HG02852 (cell line): ENCODE measurements at regions not wholly inside any gene's neighbourhood (a gene's known extent, or its start where the extent isn't known, plus 50 kb on each side); places are given as distances from the start of the nearest gene placed in this dataset.

Source experiments
- ATAC-seq: cut with Tn5 transposase; IDR thresholded peaks from one replicate; pipeline ENCODE4 v1.9.1; 2021; ENCODE audit warnings: mild to moderate bottlenecking, moderate library complexity; ENCODE audit not compliant: unreplicated experiment

- ATAC-seq: no peak
These were observed 276.3 kb upstream of the ZNF717 start for GRCh38 chr3:76061654-76062053.

- no peak for ATAC-seq
These were observed 277.7 kb upstream of the ZNF717 start for GRCh38 chr3:76063019-76063418.

GRCh38 chr3:76063811-76064210 is 278.5 kb upstream of the ZNF717 start:
- ATAC-seq: no peak

- no peak for ATAC-seq
These were observed 280.6 kb upstream of the ZNF717 start for GRCh38 chr3:76065964-76066363.

- no peak for ATAC-seq
These were observed 292.8 kb upstream of the ZNF717 start for GRCh38 chr3:76078101-76078500.

GRCh38 chr3:76083992-76084391 is 298.6 kb upstream of the ZNF717 start:
- no peak for ATAC-seq

- ATAC-seq: no peak
These were observed 310.7 kb upstream of the ZNF717 start for GRCh38 chr3:76096036-76096435.

GRCh38 chr3:76096836-76097588 is 311.7 kb upstream of the ZNF717 start:
- no peak for ATAC-seq

GRCh38 chr3:76097589-76097969 is 312.2 kb upstream of the ZNF717 start:
- ATAC-seq: no peak

GRCh38 chr3:76099956-76100355 is 314.6 kb upstream of the ZNF717 start:
- ATAC-seq: no peak

- no peak for ATAC-seq
These were observed 322.7 kb upstream of the ZNF717 start for GRCh38 chr3:76107935-76108570.

GRCh38 chr3:76111808-76112207 is 326.5 kb upstream of the ZNF717 start:
- no peak for ATAC-seq

GRCh38 chr3:76122007-76122406 is 336.7 kb upstream of the ZNF717 start:
- no peak for ATAC-seq

GRCh38 chr3:76129441-76129840 is 344.1 kb upstream of the ZNF717 start:
- ATAC-seq: no peak

GRCh38 chr3:76131396-76132153 is 346.2 kb upstream of the ZNF717 start:
- no peak for ATAC-seq

GRCh38 chr3:76132154-76132470 is 346.8 kb upstream of the ZNF717 start:
- ATAC-seq: no peak

- ATAC-seq: no peak
These were observed 348.8 kb upstream of the ZNF717 start for GRCh38 chr3:76134166-76134565.

GRCh38 chr3:76138921-76139320 is 353.6 kb upstream of the ZNF717 start:
- no peak for ATAC-seq

GRCh38 chr3:76147846-76148245 is 362.5 kb upstream of the ZNF717 start:
- no peak for ATAC-seq

- no peak for ATAC-seq
These were observed 366.7 kb upstream of the ZNF717 start for GRCh38 chr3:76152028-76152427.

GRCh38 chr3:76161856-76162255 is 376.5 kb upstream of the ZNF717 start:
- ATAC-seq: no peak

- ATAC-seq: no peak
These were observed 386.3 kb upstream of the ZNF717 start for GRCh38 chr3:76171647-76172046.
